ENCODE measurements at regions not wholly inside any gene's neighbourhood (a gene's known extent, or its start where the extent isn't known, plus 50 kb on each side); places are given as distances from the start of the nearest gene placed in this dataset.

GRCh38 chr15:95127356-95127755, 896.0 kb downstream of the MCTP2 start:
- TF ChIP-seq YY1 (IDR thresholded peaks at IDR 0.05; ENCODE audit: insufficient read depth, insufficient read length) (no peak), ZNF274 (IDR thresholded peaks at IDR 0.05; ENCODE audit: low read depth, low read length) (no peak)
